Pancreas (tissue), 10 donors: ENCODE measurements at regions not wholly inside any gene's neighbourhood (a gene's known extent, or its start where the extent isn't known, plus 50 kb on each side); places are given as distances from the start of the nearest gene placed in this dataset.

Experiments used
- ATAC-seq, 4 donors: fragments of 200-7000 bp; cut with Tn5 transposase; one replicate each; pipeline versions ENCODE4 v1.8.0 to v1.9.1; 2020; ENCODE audit warnings: mild to moderate bottlenecking in 4 of 4, moderate library complexity in 4 of 4
- DNase-seq, 6 donors: peaks; one replicate each; pipeline ENCODE4 v3.0.0-alpha.2; 2020
- FAIRE-seq: peaks from 2 replicates; lab custom pipeline; 2012; peaks lifted over from hg19 to GRCh38; lab: Jason Lieb, UNC
- H3K27ac ChIP-seq, 4 donors: fragments of 200-600 bp; sonication (generic); 1 replicate in 3 of 4; 2 replicates in 1 of 4; pipeline versions ENCODE4 v1.5.0 to v1.8.0; 2020
- H3K27me3 ChIP-seq, 4 donors: fragments of 200-600 bp; one replicate each; pipeline ENCODE4 v1.8.0; 2021
- H3K36me3 ChIP-seq, 3 donors: fragments of 200-600 bp; sonication (generic) in 1 of 3; one replicate each; pipeline versions ENCODE4 v1.5.0 to v1.8.0; 2020 to 2021
- H3K4me1 ChIP-seq, 3 donors: fragments of 200-600 bp; one replicate each; pipeline ENCODE4 v1.8.0; 2021
- H3K4me3 ChIP-seq, 4 donors: fragments of 200-600 bp; sonication (generic) in 2 of 4; one replicate each; pipeline versions ENCODE4 v1.5.0 to v1.8.0; 2020 to 2021
- H3K9me3 ChIP-seq, 4 donors: fragments of 200-600 bp; one replicate each; pipeline ENCODE4 v1.8.0; 2021
- WGBS, 2 donors: extraction: QIAGEN DNeasy Blood & Tissue Kit; methylation state at CpG; one replicate each; pipeline ENCODE4 v1.1.7; 2013; 5-methylcytosine and 5-hydroxymethylcytosine counted together
- intact Hi-C, 3 donors: fragments of 100-400 bp; cut with DNase I; formaldehyde crosslinking; loops; one replicate each; pipeline versions ENCODE4 v1.11.1 to v1.14.2; 2022
- TF ChIP-seq, protein P1 (sequence below), 4 donors: fragments of 200-600 bp; sonication (generic) in 3 of 4; IDR thresholded peaks; one replicate each; pipeline versions ENCODE4 v1.5.0 to v1.8.0; 2021; ENCODE audit warnings: antibody characterized with exemption in 4 of 4
- donor health status: healthy with polysubstance abuse.
- donor health status: DM: no; HTN: no; CAD: no; lungs with moderate emphysema.
- donor health status: DM: no; HTN: no; CAD: no.
- donor health status: control.
- donor health status: control.
- donor health status: Bipolar disorder and iron deficiency.
- donor health status: DM: yes; HTN: yes; CAD: no.
- donor health status: DM: no; HTN: no; CAD: no.
- donor health status: DM: no; HTN: no; CAD: no.
- donor health status: DM: yes; HTN: yes; CAD: no.

DNA sequence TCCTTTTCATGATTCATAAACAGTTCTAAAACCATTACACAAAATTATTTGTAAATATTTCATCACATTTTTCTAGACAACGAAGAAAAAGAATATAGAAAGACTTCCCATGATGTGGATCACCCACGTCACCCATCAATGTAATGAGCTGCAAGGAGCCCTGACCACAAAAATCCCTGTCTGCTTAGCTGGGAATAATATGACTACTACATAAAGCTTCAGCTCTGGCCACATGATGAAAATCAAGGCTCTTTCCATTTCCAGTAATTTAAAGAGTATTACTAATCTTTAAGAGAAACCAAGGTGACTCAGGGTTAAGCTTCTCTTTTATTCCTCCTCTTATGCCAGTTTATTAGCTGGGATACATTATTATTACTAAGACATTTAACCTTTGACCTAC is 180.8 kb upstream of the CACNA2D1 start:
- no peaks in the 10 kb centered on the region for H3K4me1 ChIP-seq
- no peaks in the 10 kb centered on the region for H3K36me3 ChIP-seq
- intact Hi-C loops = no loop called here
- no peak overlapping the region for H3K27ac ChIP-seq
- peak in 1 of 4 donors; percentile 17 for ATAC-seq
- no peak overlapping the region for H3K4me3 ChIP-seq
- no peaks in the 10 kb centered on the region for H3K9me3 ChIP-seq
- TF ChIP-seq, protein P1, sequence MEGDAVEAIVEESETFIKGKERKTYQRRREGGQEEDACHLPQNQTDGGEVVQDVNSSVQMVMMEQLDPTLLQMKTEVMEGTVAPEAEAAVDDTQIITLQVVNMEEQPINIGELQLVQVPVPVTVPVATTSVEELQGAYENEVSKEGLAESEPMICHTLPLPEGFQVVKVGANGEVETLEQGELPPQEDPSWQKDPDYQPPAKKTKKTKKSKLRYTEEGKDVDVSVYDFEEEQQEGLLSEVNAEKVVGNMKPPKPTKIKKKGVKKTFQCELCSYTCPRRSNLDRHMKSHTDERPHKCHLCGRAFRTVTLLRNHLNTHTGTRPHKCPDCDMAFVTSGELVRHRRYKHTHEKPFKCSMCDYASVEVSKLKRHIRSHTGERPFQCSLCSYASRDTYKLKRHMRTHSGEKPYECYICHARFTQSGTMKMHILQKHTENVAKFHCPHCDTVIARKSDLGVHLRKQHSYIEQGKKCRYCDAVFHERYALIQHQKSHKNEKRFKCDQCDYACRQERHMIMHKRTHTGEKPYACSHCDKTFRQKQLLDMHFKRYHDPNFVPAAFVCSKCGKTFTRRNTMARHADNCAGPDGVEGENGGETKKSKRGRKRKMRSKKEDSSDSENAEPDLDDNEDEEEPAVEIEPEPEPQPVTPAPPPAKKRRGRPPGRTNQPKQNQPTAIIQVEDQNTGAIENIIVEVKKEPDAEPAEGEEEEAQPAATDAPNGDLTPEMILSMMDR (IDR thresholded peaks at IDR 0.05) = no peak
- no peaks in the 10 kb centered on the region for H3K27me3 ChIP-seq
- WGBS, 2 donors = 65 to 73% methylated on average over 2 of the region's 2 CpGs
- FAIRE-seq = no peak
- DNase-seq = no peak

DNA sequence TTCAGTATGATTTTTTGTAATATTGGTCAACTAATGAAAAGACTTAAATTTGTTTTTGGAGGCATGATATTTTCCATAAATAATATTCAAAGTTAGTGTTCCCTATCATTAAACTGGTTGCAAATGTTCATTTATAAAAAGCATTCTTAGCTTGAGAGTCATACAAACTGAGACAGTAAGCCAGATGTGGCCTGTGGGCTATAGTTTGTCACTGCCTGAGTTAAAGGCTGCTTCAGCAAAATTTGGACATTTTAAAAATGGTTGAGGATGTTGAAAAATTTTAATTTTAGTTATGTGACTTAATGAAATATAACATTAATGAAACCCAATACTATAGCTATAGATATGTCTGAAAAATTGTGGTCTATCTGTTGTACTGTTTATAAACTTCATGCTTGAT is 180.2 kb upstream of the CACNA2D1 start:
- H3K27me3 ChIP-seq = no peaks in the 10 kb centered on the region
- no peak overlapping the region for H3K4me3 ChIP-seq
- TF ChIP-seq, protein P1 (IDR thresholded peaks at IDR 0.05) = no peak
- FAIRE-seq (no peak), ATAC-seq (no peak), DNase-seq (no peak)
- H3K4me1 ChIP-seq = no peaks in the 10 kb centered on the region
- H3K36me3 ChIP-seq = no peaks in the 10 kb centered on the region
- H3K27ac ChIP-seq = no peak overlapping the region
- H3K9me3 ChIP-seq = no peaks in the 10 kb centered on the region
- intact Hi-C loops = no loop called here

DNA sequence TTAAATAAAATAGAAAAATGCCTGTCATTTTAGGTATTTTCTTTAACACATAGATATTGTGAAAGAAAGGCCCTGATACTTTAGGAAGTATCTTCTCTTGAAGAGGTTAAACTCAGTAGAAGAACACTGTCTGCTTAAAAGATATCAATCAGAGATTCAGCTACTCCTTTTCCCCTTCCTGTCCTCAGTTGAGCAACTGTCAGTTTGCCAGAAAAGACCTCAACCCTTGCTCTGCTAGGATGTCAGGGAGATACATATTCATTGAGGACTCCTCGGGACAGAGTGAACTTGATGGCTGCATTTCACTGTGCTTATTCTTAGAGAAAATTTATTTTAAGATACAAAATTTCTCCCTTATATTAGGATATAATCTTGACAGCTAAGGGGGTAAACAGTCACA is 173.6 kb upstream of the CACNA2D1 start:
- DNase-seq (no peak), FAIRE-seq (no peak), ATAC-seq (no peak)
- no peaks in the 10 kb centered on the region for H3K9me3 ChIP-seq
- H3K27me3 ChIP-seq = no peaks in the 10 kb centered on the region
- intact Hi-C loops = no loop called here
- H3K4me1 ChIP-seq = no peaks in the 10 kb centered on the region
- no peak overlapping the region for H3K27ac ChIP-seq
- 64 to 70% methylated on average over 1 of the region's 1 CpG for WGBS, 2 donors
- no peak overlapping the region for H3K4me3 ChIP-seq
- no peaks in the 10 kb centered on the region for H3K36me3 ChIP-seq
- TF ChIP-seq, protein P1 (IDR thresholded peaks at IDR 0.05) = no peak

DNA sequence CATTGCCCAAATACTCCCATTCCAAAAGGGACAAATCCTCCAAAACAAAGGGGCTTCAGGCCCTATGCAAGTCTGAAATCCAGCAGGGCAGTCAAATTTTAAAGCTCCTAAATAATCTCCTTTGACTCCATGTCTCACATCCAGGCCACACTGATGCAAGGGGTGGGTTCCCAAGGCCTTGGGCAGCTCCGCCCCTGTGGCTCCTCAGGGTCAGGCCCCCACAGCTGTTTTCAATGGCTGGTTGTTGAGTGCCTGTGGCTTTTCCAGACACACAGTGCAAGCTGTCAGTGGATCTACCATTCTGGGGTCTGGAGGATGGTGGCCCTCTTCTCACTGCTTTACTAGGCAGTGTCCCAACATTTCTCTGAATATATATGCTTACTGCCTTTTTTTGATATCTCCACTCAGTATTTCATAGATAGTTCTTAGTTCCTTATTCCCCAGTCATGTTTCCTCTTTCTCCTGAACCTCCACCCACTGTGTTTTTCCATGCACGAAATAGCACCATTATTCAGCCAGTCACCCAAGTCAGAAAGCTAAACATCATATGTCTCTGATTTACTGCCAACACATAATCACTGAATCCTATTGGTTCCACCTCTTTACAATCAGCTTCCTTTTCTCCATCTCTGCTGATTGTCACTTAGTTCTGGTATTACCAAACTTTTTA is 172.6 kb upstream of the CACNA2D1 start:
- no peaks in the 10 kb centered on the region for H3K36me3 ChIP-seq
- ATAC-seq (peak in 2 of 4 donors; percentile 55 to 63), DNase-seq (no peak), FAIRE-seq (no peak)
- WGBS, 2 donors = 69 to 83% methylated on average over 2 of the region's 2 CpGs
- no peaks in the 10 kb centered on the region for H3K9me3 ChIP-seq
- H3K27me3 ChIP-seq = no peaks in the 10 kb centered on the region
- H3K27ac ChIP-seq = no peak overlapping the region
- TF ChIP-seq, protein P1 (IDR thresholded peaks at IDR 0.05) = no peak
- H3K4me1 ChIP-seq = no peaks in the 10 kb centered on the region
- H3K4me3 ChIP-seq = no peak overlapping the region
- intact Hi-C loops = no loop called here

DNA sequence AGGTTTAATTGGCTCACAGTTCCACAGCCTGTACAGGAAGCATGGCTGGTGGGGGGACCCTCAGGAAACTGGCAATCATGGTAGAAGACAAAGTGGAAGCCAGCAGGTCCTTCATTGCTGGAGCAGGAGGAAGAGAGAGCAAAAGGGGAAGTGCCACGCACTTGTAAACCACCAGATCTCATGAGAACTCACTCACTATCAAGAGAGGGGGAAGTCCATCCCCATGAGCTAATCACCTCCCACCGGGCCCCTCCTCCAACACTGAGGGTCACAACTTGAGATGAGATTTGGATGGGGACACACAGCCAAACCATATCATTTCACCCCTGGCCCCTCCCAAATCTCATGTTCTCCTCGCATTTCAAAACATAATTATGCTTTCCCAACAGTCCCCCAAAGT is 171.9 kb upstream of the CACNA2D1 start:
- ATAC-seq (peak in 2 of 4 donors; percentile 54 to 64), FAIRE-seq (no peak), DNase-seq (peak in 1 of 6 donors; percentile 18)
- Histone ChIP-seq H3K4me3 (no peak overlapping the region), H3K27ac (no peak overlapping the region), H3K27me3 (no peaks in the 10 kb centered on the region), H3K9me3 (no peaks in the 10 kb centered on the region), H3K36me3 (no peaks in the 10 kb centered on the region), H3K4me1 (no peaks in the 10 kb centered on the region)
- TF ChIP-seq, protein P1 (IDR thresholded peaks at IDR 0.05) = no peak
- intact Hi-C loops = no loop called here
- 71 to 86% methylated on average over 3 of the region's 3 CpGs for WGBS, 2 donors
